Gastrocnemius medialis (tissue), 4 donors: ENCODE measurements at regions not wholly inside any gene's neighbourhood (a gene's known extent, or its start where the extent isn't known, plus 50 kb on each side); places are given as distances from the start of the nearest gene placed in this dataset.

Experiments used
- ATAC-seq, 2 donors: fragments of 150-250 bp; one replicate each; pipeline ENCODE4 v1.9.1; 2016
- DNase-seq, 2 donors: peaks; one replicate each; pipeline ENCODE4 v3.0.0-alpha.2; 2019
- H3K27ac ChIP-seq, 4 donors: fragments of 200-600 bp; sonication (generic); 1 replicate in 1 of 4; 2 replicates in 3 of 4; pipeline ENCODE4 v1.5.1; 2016 to 2018; ENCODE audit warnings: mild to moderate bottlenecking in 2 of 4, moderate library complexity in 1 of 4
- H3K27me3 ChIP-seq, 3 donors: fragments of 200-600 bp; sonication (generic) in 2 of 3; 1 replicate in 1 of 3; 2 replicates in 2 of 3; pipeline versions ENCODE4 v1.5.1 to v1.6.0; 2016 to 2019; ENCODE audit warnings: mild to moderate bottlenecking in 1 of 3, moderate library complexity in 1 of 3
- H3K36me3 ChIP-seq, 2 donors: fragments of 200-600 bp; sonication (generic) in 1 of 2; one replicate each; pipeline ENCODE4 v1.5.1; 2017 to 2018
- H3K4me1 ChIP-seq, 2 donors: fragments of 200-600 bp; sonication (generic) in 1 of 2; one replicate each; pipeline ENCODE4 v1.5.1; 2016 to 2017; ENCODE audit warnings: mild to moderate bottlenecking in 2 of 2
- H3K4me3 ChIP-seq, 4 donors: fragments of 200-600 bp; sonication (generic) in 3 of 4; 1 replicate in 1 of 4; 2 replicates in 3 of 4; pipeline ENCODE4 v1.5.1; 2016 to 2019; ENCODE audit warnings: mild to moderate bottlenecking in 2 of 4
- H3K9me3 ChIP-seq, 3 donors: fragments of 200-600 bp; sonication (generic) in 2 of 3; 1 replicate in 1 of 3; 2 replicates in 2 of 3; pipeline ENCODE4 v1.5.1; 2016 to 2019
- CTCF ChIP-seq, 5 experiments: fragments of 450-650 bp in 3 of 5; fragments of 200-600 bp in 2 of 5; sonication (generic) in 2 of 5; IDR thresholded peaks in 4 of 5; conservative IDR thresholded peaks in 1 of 5; 1 replicate in 4 of 5; 2 replicates in 1 of 5; pipeline ENCODE4 v1.5.1; 2016 to 2019; ENCODE audit warnings: antibody characterized with exemption in 5 of 5, mild to moderate bottlenecking in 3 of 5, moderate library complexity in 3 of 5
- POLR2A ChIP-seq, 2 donors: fragments of 450-650 bp; IDR thresholded peaks; one replicate each; pipeline ENCODE4 v1.6.1; 2017; ENCODE audit warnings: antibody characterized with exemption in 2 of 2, mild to moderate bottlenecking in 2 of 2, moderate library complexity in 2 of 2
- in situ Hi-C, 4 donors: fragments of 200-750 bp; cut with MboI; loops; one replicate each; pipeline versions ENCODE4 v1.15.0 to v1.8.0; 2017; ENCODE audit warnings: low sequenced_read_pairs in 4 of 4
- intact Hi-C: fragments of 100-400 bp; cut with DNase I; formaldehyde crosslinking; loops from one replicate; pipeline ENCODE4 v1.15.1; 2023; ENCODE audit warnings: low total_unique reads

- H3K27ac ChIP-seq = no peak overlapping the region
- H3K27me3 ChIP-seq = no peaks in the 10 kb centered on the region
- intact Hi-C loops = no loop called here
- H3K36me3 ChIP-seq = no peaks in the 10 kb centered on the region
- no peaks in the 10 kb centered on the region for H3K9me3 ChIP-seq
- DNase-seq = no peak
- in situ Hi-C loops = no loop called here
- H3K4me3 ChIP-seq = no peak overlapping the region
- ATAC-seq = no peak
- no peaks in the 10 kb centered on the region for H3K4me1 ChIP-seq
- TF ChIP-seq CTCF (IDR thresholded peaks at IDR 0.05 in 4 of 5, conservative IDR thresholded peaks at IDR 0.05 in 1 of 5) (no peak), POLR2A (IDR thresholded peaks at IDR 0.05) (no peak)
Observed at GRCh38 chr1:101739826-101740330, 256.8 kb downstream of the OLFM3 start.

- no peak for DNase-seq
- H3K4me3 ChIP-seq = no peak overlapping the region
- H3K27me3 ChIP-seq = no peaks in the 10 kb centered on the region
Observed at GRCh38 chr1:101741910-101742309, 254.8 kb downstream of the OLFM3 start.

GRCh38 chr1:101742509-101742908, 254.2 kb downstream of the OLFM3 start:
- H3K27me3 ChIP-seq = no peaks in the 10 kb centered on the region
- no peak overlapping the region for H3K4me3 ChIP-seq
- no peak for ATAC-seq
- intact Hi-C loops = no loop called here
- H3K27ac ChIP-seq = no peak overlapping the region
- no peaks in the 10 kb centered on the region for H3K4me1 ChIP-seq
- H3K36me3 ChIP-seq = no peaks in the 10 kb centered on the region
- no peak for DNase-seq
- no peaks in the 10 kb centered on the region for H3K9me3 ChIP-seq
- in situ Hi-C loops = no loop called here
- TF ChIP-seq CTCF (IDR thresholded peaks at IDR 0.05 in 4 of 5, conservative IDR thresholded peaks at IDR 0.05 in 1 of 5) (no peak), POLR2A (IDR thresholded peaks at IDR 0.05) (no peak)

More at GRCh38 chr1:101741910-101742309, 254.8 kb downstream of the OLFM3 start:
- in situ Hi-C loops = no loop called here
- intact Hi-C loops = no loop called here
- no peaks in the 10 kb centered on the region for H3K36me3 ChIP-seq
- no peak for ATAC-seq
- H3K4me1 ChIP-seq = no peaks in the 10 kb centered on the region
- no peak overlapping the region for H3K27ac ChIP-seq
- TF ChIP-seq POLR2A (IDR thresholded peaks at IDR 0.05) (no peak), CTCF (IDR thresholded peaks at IDR 0.05 in 4 of 5, conservative IDR thresholded peaks at IDR 0.05 in 1 of 5) (no peak)
- no peaks in the 10 kb centered on the region for H3K9me3 ChIP-seq

GRCh38 chr1:101745551-101746270, 251.0 kb downstream of the OLFM3 start:
- no peaks in the 10 kb centered on the region for H3K27me3 ChIP-seq
- no peak for ATAC-seq
- H3K36me3 ChIP-seq = no peaks in the 10 kb centered on the region
- intact Hi-C loops = no loop called here
- H3K4me1 ChIP-seq = no peaks in the 10 kb centered on the region
- no peak for DNase-seq
- H3K4me3 ChIP-seq = no peak overlapping the region
- in situ Hi-C loops = no loop called here
- TF ChIP-seq POLR2A (IDR thresholded peaks at IDR 0.05) (no peak), CTCF (IDR thresholded peaks at IDR 0.05 in 4 of 5, conservative IDR thresholded peaks at IDR 0.05 in 1 of 5) (no peak)
- H3K9me3 ChIP-seq = no peaks in the 10 kb centered on the region
- no peak overlapping the region for H3K27ac ChIP-seq
